GM12864 (cell line): ENCODE measurements at regions not wholly inside any gene's neighbourhood (a gene's known extent, or its start where the extent isn't known, plus 50 kb on each side); places are given as distances from the start of the nearest gene placed in this dataset.
"Not testable (repeated sequence)": the region's sequence is repeated elsewhere in the genome, so short reads cannot be mapped to it uniquely, and the experiment has no call there.

ENCODE experiments used
- DNase-seq: peaks from one replicate; pipeline ENCODE4 v3.0.0-alpha.2; 2011; ENCODE audit warnings: low read depth
- H3K4me3 ChIP-seq: 2 replicates; pipeline ENCODE4 v1.5.1; 2011; ENCODE audit warnings: mild to moderate bottlenecking, low read depth, low read length, control low read depth
- CTCF ChIP-seq: IDR thresholded peaks from 2 replicates; pipeline ENCODE4 v1.5.1; 2011; ENCODE audit warnings: low read depth, mild to moderate bottlenecking, moderate library complexity, low read length, control low read depth, inconsistent platforms; ENCODE audit errors: missing control alignments

DNA sequence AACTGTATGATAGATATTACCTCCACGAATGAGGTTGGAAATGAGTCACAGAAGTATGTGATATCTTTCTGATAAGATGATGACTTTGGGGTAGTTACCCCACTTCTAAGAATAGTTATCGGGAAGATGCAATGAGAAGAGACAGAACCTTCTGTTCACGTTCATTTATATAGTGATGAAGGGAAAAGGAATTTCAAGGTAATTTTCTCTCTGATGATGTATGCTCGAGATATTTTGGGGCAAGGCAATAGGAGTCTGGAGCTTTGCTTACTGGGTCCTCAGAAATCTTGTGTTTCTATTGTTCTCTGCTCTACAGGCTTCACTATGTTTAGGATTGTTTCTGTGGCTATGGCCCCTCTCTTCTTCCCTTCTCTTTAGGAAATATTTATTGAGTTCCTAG is 1389.6 kb downstream of the CDH8 start:
- DNase-seq: no peak
- TF ChIP-seq CTCF: no peak
- H3K4me3 ChIP-seq: no peak overlapping the region

- TF ChIP-seq CTCF: no peak
- DNase-seq: no peak
- no peak overlapping the region for H3K4me3 ChIP-seq
Measured at GRCh38 chr16:60645541-60645940, 1390.7 kb downstream of the CDH8 start.

DNA sequence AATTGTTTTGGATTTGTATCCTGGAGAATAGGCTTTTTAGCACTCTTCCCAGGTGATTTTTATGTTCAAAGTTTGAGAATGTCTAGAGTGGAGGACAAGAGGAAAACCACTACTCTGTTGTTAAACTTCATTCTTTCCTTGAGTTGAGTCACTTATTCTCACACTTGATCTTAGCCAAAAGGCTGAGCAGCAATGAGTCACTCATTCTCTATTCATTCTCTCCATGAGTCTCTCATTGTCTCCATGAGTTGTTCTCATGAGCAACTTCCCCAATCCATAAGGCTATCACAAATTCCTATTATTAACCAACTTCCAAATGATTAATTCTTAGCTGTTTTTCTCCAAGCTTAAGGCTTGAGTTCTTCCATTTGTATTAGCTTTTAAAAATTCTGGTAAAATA is 1393.3 kb downstream of the CDH8 start:
- no peak for DNase-seq
- TF ChIP-seq CTCF: no peak
- H3K4me3 ChIP-seq: no peak overlapping the region

DNA sequence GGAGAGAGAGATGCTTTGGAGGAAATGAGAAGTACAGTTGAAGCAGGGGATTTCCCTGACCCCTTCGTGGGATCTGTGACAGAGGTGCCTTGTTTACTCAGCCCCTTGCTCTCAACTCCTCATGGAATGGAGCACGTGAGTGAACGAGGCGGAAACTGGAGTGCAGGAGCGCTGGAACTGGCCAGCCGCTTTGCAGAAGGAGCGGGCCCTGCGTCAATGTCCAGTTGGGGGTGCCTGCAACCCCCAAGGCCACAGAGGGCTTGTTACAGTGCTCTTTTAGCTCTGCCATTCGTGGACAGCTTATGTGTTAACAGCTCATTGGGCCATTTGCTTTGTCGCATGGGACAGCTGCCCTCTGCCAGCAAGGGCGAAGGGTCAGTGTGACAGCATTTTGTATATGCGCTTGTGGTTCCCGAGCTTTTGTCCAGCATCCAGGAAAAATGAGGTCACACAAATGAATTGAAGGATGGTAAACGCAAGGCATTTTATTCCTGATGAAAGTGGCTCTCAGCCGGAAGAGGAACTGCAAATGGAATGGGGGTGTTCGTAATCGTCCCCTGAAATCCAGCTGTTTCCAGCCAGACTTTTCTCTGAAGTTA is 1395.1 kb downstream of the CDH8 start:
- DNase-seq: no peak
- H3K4me3 ChIP-seq: no peak overlapping the region
- no peak for TF ChIP-seq CTCF

- TF ChIP-seq CTCF: no peak
Measured at GRCh38 chr16:60640038-60640437, 1396.2 kb downstream of the CDH8 start.

DNA sequence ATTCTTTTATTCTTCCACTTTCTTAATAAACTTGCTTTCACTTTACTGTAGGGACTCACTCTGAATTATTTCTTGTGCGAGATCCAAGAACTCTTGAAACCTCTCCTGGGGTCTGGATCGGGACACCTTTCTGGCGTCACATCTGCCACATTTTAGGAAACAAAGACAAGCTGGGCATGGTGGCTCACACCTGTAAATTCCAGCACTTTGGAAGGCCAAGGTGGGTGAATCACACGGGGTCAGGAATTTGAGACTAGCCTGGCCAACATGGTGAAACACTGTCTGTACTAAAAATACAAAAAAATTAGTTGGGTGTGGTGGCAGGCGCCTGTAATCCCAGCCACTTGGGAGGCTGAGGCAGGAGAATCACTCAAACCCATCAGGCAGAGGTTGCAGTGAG is 1399.6 kb downstream of the CDH8 start:
- DNase-seq, H3K4me3 ChIP-seq: not testable (repeated sequence)

More at GRCh38 chr16:60640038-60640437, 1396.2 kb downstream of the CDH8 start:
- no peak overlapping the region for H3K4me3 ChIP-seq
- DNase-seq: no peak

- H3K4me3 ChIP-seq: no peak overlapping the region
- no peak for DNase-seq
- TF ChIP-seq CTCF: no peak
Measured at GRCh38 chr16:60636117-60636516, 1400.1 kb downstream of the CDH8 start.
